ENCODE measurements at regions not wholly inside any gene's neighbourhood (a gene's known extent, or its start where the extent isn't known, plus 50 kb on each side); places are given as distances from the start of the nearest gene placed in this dataset.
"Not testable (repeated sequence)": the region's sequence is repeated elsewhere in the genome, so short reads cannot be mapped to it uniquely, and the experiment has no call there.

DNA sequence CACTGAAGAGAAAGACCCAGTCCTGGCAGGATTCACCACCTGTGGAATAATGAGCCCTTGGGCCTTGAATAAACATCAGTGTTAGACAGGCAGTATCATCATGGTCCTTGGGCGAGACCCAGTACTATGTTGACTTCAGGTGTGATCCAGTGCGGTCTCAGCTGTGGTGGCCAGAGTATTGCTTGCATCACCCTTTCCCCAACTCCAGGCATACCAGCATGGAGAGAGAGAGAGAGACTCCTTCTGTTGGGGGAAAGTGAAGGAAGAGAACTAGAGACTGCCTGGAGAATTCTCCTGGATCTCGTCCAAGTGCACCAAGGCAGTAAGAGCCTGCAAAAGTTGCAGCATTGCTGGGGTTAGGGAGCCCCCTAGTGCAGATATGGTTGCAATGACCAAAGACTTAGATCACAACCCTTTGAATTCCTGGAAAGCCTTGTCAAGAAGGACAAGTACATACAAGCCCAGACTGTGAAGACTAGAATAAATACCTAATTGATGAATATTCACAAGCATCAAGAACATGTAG is 61.1 kb upstream of the VAMP7 start:
- DNase-seq (ENCODE audit: low read depth in 3 of 3), result peak in 2 of 3 experiments; percentile 19 to 25

- DNase-seq (ENCODE audit: low read depth in 3 of 3), result no peak
Observed at GRCh38 chrX:155819525-155819924, 61.6 kb upstream of the VAMP7 start.

DNA sequence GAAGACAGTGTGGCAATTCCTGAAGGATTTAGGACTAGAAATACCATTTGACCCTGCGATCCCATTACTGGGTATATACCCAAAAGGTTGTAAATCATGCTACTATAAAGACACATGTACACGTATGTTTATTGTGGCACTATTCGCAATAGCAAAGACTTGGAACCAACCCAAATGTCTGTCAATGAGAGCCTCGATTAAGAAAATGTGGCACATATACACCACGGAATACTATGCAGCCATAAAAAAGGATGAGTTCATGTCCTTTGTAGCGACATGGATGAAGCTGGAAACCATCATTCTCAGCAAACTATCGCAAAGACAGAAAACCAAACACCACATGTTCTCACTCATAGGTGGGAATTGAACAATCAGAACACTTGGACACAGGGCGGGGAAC is 66.8 kb upstream of the VAMP7 start:
- not testable (repeated sequence) for DNase-seq (ENCODE audit: low read depth in 3 of 3)

DNA sequence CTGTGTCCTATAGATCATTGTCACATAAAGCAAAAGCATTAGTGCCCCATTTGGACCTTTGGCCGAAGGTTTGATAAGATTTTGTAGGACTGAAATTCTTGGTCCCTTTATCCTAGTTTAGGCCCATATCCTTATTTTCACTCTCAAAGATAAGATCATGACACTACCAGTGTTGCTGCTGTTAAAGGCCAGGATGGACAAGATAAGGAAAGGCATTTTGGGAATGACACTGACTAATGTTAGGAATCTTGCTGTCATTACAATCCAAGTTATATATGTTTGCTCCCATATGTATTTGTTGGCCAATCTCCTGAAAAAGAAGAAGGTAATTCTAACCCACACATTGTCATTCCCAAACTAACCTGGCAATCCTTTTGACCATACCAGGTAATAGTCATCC is 101.3 kb upstream of the VAMP7 start:
- DNase-seq (ENCODE audit: low read depth in 3 of 3), result no peak

DNA sequence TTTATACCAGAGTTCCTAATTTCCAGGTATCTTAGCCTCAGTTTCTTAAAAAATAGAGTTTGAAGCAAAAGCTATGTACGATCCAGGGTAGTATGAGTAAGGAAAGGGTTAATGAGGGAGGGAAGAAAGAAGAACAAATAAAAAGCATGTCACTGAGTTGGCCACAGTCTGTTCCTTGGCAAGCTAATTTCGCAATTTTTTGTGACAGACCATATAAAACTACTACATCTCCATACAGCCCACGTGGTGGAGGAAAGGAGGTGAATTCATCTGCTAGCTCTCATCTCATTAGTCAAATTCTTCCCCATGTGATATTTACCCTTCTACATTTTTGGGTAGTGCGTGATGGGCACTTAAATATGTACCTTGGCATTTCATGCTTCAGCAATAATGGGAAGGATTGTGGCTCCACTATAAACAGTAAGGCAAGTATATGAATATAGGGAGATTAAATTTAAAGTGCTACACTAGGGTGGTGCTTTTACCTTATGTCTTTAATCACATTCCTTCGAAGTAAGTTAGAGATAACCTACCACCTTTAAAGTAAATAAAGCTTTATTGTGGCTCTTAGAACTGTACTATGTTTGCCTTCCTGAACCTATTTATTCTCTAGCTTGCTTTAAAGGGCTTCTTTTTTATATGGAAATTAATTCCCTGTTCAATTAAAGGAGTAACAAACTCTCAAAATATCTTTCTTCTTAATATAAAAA is 102.1 kb upstream of the VAMP7 start:
- no peak for DNase-seq (ENCODE audit: low read depth in 3 of 3)

GRCh38 chrX:155774387-155774786 is 106.8 kb upstream of the VAMP7 start:
- no peak for DNase-seq (ENCODE audit: low read depth in 3 of 3)

DNA sequence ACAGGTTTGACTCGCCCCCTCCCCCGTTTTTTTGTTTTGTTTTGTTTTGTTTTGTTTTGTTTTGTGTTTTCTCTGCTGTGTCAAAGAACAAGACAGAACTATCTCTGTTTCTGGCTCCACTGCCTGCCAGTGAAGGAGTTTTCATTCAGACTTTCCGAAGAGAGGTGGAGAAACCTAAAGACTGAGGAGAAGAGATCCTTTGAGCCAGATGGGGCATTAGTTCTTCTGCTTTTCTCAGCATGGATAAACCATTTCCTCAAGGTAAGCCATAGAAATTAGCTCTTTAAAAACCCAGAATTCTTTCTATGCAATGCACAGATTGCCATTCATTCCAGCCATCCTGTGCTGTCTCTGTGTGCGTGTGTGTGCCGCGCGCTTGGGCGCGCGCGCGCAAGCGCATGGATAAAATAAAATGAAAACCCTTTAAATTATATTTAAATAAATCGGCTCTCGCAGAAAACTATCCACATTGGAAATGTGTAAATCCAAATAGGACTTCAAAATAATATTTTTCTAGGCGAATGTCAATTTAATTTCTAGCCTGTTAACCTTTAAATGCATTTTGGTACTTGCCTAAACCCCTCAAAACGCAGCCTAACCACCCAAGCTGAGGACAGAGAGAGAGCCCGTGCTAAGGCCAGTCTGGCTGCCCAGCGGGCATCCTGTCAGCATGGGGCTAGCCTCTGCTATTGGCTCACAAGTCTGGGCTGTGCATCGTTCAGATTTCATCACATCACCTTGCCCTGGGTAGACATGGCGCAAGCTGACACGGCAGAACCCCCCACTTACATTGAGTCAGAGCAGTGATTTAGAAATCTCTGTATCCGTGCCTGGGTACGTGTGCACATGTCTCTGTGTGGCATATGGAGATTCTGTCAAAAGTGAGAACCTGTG is 113.0 kb upstream of the VAMP7 start:
- DNase-seq (ENCODE audit: low read depth in 3 of 3), result no peak

DNA sequence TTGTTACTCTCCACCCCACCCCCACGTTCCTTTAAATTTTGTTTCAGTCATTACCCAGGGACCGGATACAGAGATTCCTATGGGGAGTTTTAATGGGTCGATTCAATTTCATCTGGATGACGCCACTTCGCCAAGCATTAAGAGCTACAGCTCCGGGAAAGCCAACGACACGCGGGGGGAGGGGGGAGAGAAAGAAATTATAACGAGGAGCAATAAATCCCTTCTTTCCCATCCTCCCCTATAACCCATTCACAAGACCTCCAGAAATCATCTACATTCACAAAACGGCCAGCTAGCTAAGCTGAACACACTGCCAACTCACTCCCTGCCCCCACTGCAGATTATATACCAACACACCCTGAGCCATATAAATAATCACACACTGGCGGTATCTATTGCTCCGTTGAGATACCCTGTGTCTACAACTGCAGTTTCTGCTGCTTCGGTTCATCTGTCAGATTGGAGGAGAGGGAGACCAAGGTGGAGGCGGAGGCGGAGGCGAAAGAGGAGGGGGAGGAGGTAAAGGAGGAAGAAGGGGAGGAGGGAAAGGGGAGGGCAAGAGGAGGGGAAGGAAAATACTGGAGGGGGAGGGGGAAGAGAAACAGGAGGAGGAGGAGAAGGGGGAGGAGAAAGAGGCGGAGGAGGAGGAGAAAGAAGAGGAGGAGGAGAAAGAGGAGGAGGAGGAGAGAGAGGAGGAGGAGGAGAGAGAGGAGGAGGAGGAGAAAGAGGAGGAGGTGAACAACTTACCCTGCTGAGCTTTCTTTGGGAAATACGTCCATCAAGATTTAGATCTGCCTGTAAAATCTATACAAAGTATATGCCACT is 113.9 kb upstream of the VAMP7 start:
- peak in 2 of 3 experiments; percentile 1 to 12 for DNase-seq (ENCODE audit: low read depth in 3 of 3)

GRCh38 chrX:155766321-155766720 is 114.8 kb upstream of the VAMP7 start:
- no peak for DNase-seq (ENCODE audit: low read depth in 3 of 3)

- no peak for DNase-seq (ENCODE audit: low read depth in 3 of 3)
Observed at GRCh38 chrX:155761185-155761584, 120.0 kb upstream of the VAMP7 start.

GRCh38 chrX:155757046-155757759 is 123.9 kb upstream of the VAMP7 start:
- DNase-seq (ENCODE audit: low read depth in 3 of 3), result no peak

DNA sequence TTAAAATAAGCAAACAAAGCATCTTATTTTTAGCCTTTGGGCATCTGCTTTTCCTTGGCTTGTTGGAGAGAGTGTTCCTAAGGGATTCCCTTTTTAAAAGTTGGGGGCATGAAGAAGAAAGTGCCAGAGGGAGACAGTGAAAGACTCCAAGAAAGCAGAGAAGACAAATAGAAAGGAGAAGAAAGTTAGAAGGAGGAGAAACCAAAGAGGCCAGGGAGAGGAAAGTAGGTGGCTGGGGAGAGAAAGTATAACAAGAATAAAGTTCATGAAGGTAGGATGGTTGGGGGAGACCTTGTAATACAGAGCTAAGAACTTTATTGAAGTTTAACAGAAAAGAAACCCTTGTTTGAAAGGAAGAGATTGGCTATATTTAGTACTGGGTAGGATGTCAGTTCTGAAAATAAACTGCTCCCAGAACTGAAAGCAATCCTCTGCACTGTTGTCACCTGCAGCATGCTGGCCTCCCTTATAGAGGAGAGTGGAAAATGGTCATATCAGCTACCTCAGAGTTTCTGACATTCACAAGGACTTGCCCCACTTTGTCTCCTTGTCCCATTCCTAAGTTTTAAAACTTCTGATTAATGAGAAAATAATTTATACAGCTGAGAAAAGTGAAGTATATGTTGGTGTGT is 125.3 kb upstream of the VAMP7 start:
- DNase-seq (ENCODE audit: low read depth in 3 of 3), result no peak

DNA sequence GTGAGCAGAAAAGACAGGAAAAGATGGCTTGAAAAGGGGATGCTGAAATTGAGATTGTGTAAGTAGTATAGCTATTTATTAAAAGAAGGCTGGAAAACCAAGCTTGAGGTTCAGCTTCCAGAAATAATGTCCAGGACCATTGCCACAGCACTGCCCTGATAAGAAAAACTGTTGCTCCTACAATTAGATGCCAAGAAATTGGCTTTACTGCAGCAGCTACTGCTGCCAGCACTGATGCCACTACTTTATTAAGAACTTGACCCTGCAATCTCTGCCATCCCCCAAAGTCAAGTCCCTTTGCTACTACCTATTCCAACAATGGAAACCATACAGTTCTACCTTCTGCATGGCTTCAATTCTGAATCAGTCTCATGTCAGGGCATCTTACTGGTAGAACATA is 130.0 kb upstream of the VAMP7 start:
- no peak for DNase-seq (ENCODE audit: low read depth in 3 of 3)

DNA sequence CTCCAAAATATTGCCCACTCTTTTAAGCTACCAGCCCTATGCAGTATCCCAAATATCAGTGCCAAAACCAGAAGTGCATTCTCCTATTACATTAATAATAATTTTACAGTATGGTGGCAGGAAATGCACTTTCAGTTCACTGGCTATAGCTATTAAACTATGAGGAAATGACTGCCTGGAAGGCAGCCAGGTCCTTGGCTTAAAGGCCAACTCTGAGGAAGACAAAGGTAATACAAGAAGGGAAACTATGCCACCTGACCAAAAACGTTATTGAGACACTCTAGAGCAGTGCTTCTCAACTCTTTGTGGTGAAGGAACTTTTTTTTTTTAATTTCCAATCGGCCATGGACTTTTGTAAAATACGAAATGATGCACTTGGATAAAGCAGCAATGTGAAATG is 133.6 kb upstream of the VAMP7 start:
- no peak for DNase-seq (ENCODE audit: low read depth in 3 of 3)

- DNase-seq (ENCODE audit: low read depth in 3 of 3), result no peak
Observed at GRCh38 chrX:155745792-155746191, 133.0 kb upstream of the TMLHE start.

DNA sequence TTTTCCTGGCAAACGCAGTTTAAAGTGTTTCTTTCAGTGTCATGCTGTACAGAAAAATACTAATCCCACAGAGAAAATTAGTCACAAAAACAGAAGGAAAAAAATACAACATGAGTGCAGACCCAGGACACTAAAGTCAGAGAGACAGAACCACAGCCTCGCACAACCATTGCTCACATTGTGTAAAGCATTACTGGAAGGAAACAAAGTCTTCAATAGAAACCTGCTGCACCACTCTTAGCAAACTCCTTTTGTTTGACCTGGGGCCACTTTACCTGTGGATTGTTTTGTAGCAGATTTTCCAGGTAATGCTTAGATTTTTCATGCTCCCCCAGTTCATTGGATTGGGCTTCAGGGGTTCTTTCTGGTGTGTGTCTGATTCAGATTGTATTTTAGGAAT is 131.8 kb upstream of the TMLHE start:
- no peak for DNase-seq (ENCODE audit: low read depth in 3 of 3)

- DNase-seq (ENCODE audit: low read depth in 3 of 3), result not testable (repeated sequence)
Observed at GRCh38 chrX:155728335-155728734, 115.6 kb upstream of the TMLHE start.

- no peak for DNase-seq (ENCODE audit: low read depth in 3 of 3)
Observed at GRCh38 chrX:155718972-155719586, 106.3 kb upstream of the TMLHE start.

- no peak for DNase-seq (ENCODE audit: low read depth in 3 of 3)
Observed at GRCh38 chrX:155715141-155715540, 102.4 kb upstream of the TMLHE start.

DNA sequence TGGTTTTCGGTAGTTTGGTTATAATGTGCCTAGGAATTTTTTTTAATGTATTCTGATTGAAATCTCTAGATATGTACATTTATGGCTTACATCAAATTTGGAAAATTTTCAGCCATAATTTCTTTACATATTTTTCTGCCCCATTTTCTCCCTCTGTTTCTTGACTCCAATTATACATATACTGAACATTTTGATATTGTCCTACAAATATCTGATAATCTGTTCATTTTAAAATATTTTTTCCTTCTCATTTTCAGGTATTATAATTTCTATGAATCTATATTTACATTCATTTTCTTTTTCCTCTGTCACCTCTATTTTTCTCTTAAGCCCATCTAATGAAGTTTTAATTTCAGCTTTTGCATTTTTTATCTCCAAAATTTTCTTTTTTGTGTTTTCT is 82.7 kb upstream of the TMLHE start:
- DNase-seq (ENCODE audit: low read depth in 3 of 3), result no peak

All from stimulated activated CD4-positive, alpha-beta T cell treated with anti-CD3 and anti-CD28 coated beads, TNF-alpha, amount 100 ng/mL, for 24 hours (primary cell).